RWPE2 (cell line): ENCODE measurements at regions not wholly inside any gene's neighbourhood (a gene's known extent, or its start where the extent isn't known, plus 50 kb on each side); places are given as distances from the start of the nearest gene placed in this dataset.

Source experiments
- ATAC-seq: fragments of 200-7000 bp; cut with Tn5 transposase; 3 replicates; pipeline ENCODE4 v1.9.1; 2021; ENCODE audit warnings: low read depth
- DNase-seq: peaks from one replicate; pipeline ENCODE4 v3.0.0-alpha.2; 2020; ENCODE audit warnings: low spot score
- H3K27ac ChIP-seq: fragments of 450-650 bp; 2 replicates; pipeline ENCODE4 v1.5.1; 2017; ENCODE audit warnings: mild to moderate bottlenecking; ENCODE audit not compliant: poor library complexity, severe bottlenecking
- H3K27me3 ChIP-seq: fragments of 250-450 bp; sonication (Bioruptor Pico); 2 replicates; pipeline ENCODE4 v1.5.1; 2021; ENCODE audit warnings: mild to moderate bottlenecking, moderate library complexity; ENCODE audit not compliant: insufficient read depth, poor library complexity, severe bottlenecking
- H3K36me3 ChIP-seq: fragments of 250-450 bp; sonication (Bioruptor Pico); 2 replicates; pipeline ENCODE4 v1.5.1; 2020; ENCODE audit warnings: low read depth, mild to moderate bottlenecking, moderate library complexity
- H3K4me1 ChIP-seq: fragments of 250-450 bp; sonication (Bioruptor Pico); 2 replicates; pipeline ENCODE4 v1.5.1; 2021; ENCODE audit warnings: mild to moderate bottlenecking, moderate library complexity; ENCODE audit not compliant: insufficient read depth, poor library complexity, severe bottlenecking
- H3K4me3 ChIP-seq: fragments of 250-450 bp; sonication (Bioruptor Pico); 2 replicates; pipeline ENCODE4 v1.5.1; 2021; ENCODE audit warnings: mild to moderate bottlenecking, moderate library complexity; ENCODE audit not compliant: severe bottlenecking
- H3K9me3 ChIP-seq: fragments of 250-450 bp; sonication (Bioruptor Pico); 2 replicates; pipeline ENCODE4 v1.5.1; 2021; ENCODE audit warnings: mild to moderate bottlenecking, moderate library complexity; ENCODE audit not compliant: severe bottlenecking
- TF ChIP-seq, protein P1 (sequence below): fragments of 450-650 bp; IDR thresholded peaks from one replicate; pipeline ENCODE4 v1.5.1; 2017; ENCODE audit warnings: mild to moderate bottlenecking, moderate library complexity; ENCODE audit not compliant: poor library complexity, severe bottlenecking

DNA sequence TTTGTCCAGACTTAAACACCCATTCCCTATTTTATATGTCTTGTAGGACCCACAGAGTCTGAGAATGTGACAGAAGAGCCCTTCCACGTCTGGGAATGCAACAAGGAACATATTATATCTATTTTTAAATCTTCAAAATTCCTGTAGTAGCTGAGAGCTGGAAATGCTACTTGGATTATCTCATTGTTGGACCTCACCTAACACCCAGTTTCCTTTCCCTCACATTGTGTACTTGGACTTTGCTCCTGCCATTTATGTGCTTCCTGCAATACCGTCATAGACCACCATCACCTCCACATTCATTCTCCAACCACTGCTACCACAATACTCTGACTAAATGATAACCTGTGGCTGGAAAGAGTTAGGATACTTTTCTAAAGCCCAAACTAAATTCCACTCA, 335.4 kb downstream of the COL12A1 start:
- no peaks in the 10 kb centered on the region for H3K9me3 ChIP-seq
- ATAC-seq (no peak), DNase-seq (no peak)
- no peaks in the 10 kb centered on the region for H3K36me3 ChIP-seq
- no peak overlapping the region for H3K4me3 ChIP-seq
- no peaks in the 10 kb centered on the region for H3K27me3 ChIP-seq
- TF ChIP-seq, protein P1, sequence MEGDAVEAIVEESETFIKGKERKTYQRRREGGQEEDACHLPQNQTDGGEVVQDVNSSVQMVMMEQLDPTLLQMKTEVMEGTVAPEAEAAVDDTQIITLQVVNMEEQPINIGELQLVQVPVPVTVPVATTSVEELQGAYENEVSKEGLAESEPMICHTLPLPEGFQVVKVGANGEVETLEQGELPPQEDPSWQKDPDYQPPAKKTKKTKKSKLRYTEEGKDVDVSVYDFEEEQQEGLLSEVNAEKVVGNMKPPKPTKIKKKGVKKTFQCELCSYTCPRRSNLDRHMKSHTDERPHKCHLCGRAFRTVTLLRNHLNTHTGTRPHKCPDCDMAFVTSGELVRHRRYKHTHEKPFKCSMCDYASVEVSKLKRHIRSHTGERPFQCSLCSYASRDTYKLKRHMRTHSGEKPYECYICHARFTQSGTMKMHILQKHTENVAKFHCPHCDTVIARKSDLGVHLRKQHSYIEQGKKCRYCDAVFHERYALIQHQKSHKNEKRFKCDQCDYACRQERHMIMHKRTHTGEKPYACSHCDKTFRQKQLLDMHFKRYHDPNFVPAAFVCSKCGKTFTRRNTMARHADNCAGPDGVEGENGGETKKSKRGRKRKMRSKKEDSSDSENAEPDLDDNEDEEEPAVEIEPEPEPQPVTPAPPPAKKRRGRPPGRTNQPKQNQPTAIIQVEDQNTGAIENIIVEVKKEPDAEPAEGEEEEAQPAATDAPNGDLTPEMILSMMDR: no peak
- no peak overlapping the region for H3K27ac ChIP-seq
- H3K4me1 ChIP-seq: peaks cover 8% of the 10 kb centered on the region

DNA sequence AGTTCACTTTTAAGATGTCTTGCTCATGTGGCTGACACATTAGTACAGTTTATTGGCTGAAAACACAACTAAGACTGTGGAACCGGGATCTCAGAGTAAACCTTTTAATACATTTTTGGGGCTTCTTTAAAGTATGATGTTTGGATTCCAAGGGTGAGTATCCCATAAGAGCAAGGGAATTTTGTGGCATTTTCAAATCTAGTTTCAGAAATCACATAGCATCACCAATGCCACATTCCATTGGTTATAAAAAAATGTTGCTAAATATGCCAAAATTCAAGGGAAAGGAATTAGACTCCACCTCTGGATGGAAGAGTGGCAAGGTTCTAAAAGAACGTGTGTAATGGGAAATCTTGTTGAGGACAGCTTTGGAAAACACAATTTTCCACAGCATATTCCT, 338.6 kb downstream of the COL12A1 start:
- no peak for DNase-seq

DNA sequence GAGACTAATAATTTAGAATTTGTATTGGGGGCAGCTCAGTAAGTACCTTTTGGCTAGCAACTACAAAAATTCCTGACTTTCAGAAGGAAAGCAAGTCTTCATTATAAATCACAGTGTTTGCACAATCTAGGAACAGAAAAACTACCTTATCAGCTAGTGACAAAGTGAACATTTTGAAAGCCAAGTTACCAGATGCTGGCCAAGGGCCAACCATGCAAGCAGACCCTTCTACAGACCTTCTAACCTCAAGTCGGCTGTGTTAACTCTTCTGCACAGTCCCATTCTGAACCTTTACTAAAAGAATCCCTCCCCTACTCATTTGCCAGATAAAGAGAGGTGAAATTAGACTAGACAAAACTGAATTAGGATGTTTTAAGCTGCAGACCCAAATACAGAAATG, 341.9 kb downstream of the COL12A1 start:
- ATAC-seq: no peak
- Histone ChIP-seq H3K4me3 (no peak overlapping the region), H3K36me3 (no peaks in the 10 kb centered on the region), H3K9me3 (no peaks in the 10 kb centered on the region), H3K4me1 (no peaks in the 10 kb centered on the region), H3K27ac (no peak overlapping the region), H3K27me3 (no peaks in the 10 kb centered on the region)
- TF ChIP-seq, protein P1: no peak
- DNase-seq: no peak

More for the DNA sequence above, 338.6 kb downstream of the COL12A1 start:
- Histone ChIP-seq H3K36me3 (no peaks in the 10 kb centered on the region), H3K27me3 (no peaks in the 10 kb centered on the region), H3K4me3 (no peak overlapping the region), H3K27ac (no peak overlapping the region), H3K4me1 (peaks cover 8% of the 10 kb centered on the region), H3K9me3 (no peaks in the 10 kb centered on the region)
- TF ChIP-seq, protein P1: no peak
- no peak for ATAC-seq

DNA sequence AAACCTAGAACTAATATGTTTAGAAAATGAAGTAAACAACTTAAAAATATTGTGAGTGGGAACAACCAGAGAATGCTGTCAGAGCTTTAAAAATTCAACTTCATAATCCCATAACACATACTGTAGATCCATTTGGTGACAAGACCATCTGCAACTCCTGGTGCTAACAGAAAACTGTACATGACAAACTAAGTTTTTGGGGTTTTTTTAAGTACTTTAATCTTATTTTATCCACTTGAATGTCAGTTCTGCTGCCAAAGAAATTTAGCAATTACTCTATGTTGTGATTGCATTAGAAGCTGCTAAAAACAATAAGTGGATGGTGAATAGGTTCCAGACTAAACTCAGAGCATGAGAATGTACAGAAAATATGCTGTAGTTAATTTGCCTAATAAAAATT, 345.4 kb downstream of the COL12A1 start:
- Histone ChIP-seq H3K27ac (no peak overlapping the region), H3K9me3 (no peaks in the 10 kb centered on the region), H3K36me3 (no peaks in the 10 kb centered on the region), H3K27me3 (no peaks in the 10 kb centered on the region), H3K4me3 (no peak overlapping the region), H3K4me1 (no peaks in the 10 kb centered on the region)
- DNase-seq: no peak
- TF ChIP-seq, protein P1: no peak
- no peak for ATAC-seq

DNA sequence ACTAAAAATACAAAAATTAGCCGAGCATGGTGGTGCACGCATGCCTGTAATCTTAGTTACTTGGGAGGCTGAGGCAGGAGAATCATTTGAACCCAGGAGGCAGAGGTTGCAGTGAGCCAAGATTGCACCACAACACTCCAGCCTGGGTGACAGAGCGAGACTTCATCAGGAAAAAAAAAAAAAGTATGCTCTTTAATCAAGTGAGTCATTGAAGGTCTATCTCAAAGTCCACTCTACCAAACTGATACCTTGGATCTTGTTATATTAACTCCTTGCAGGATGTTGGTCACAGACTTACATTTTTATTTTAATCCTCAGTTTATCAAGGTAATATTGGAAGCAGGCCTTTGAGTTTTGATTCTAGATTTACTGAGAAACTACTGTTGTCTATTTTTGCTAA, 348.7 kb downstream of the COL12A1 start:
- ATAC-seq: no peak
- no peaks in the 10 kb centered on the region for H3K4me1 ChIP-seq

More for the DNA sequence above, 348.7 kb downstream of the COL12A1 start:
- no peaks in the 10 kb centered on the region for H3K27me3 ChIP-seq
- TF ChIP-seq, protein P1: no peak
- H3K36me3 ChIP-seq: no peaks in the 10 kb centered on the region
- DNase-seq: no peak
- no peak overlapping the region for H3K27ac ChIP-seq
- H3K4me3 ChIP-seq: no peak overlapping the region
- H3K9me3 ChIP-seq: no peaks in the 10 kb centered on the region
